GM19324 (cell line): ENCODE measurements at regions not wholly inside any gene's neighbourhood (a gene's known extent, or its start where the extent isn't known, plus 50 kb on each side); places are given as distances from the start of the nearest gene placed in this dataset.

Source experiments
- ATAC-seq: cut with Tn5 transposase; IDR thresholded peaks from one replicate; pipeline ENCODE4 v1.9.1; 2021; ENCODE audit warnings: mild to moderate bottlenecking, moderate library complexity; ENCODE audit not compliant: unreplicated experiment, low FRiP score

DNA sequence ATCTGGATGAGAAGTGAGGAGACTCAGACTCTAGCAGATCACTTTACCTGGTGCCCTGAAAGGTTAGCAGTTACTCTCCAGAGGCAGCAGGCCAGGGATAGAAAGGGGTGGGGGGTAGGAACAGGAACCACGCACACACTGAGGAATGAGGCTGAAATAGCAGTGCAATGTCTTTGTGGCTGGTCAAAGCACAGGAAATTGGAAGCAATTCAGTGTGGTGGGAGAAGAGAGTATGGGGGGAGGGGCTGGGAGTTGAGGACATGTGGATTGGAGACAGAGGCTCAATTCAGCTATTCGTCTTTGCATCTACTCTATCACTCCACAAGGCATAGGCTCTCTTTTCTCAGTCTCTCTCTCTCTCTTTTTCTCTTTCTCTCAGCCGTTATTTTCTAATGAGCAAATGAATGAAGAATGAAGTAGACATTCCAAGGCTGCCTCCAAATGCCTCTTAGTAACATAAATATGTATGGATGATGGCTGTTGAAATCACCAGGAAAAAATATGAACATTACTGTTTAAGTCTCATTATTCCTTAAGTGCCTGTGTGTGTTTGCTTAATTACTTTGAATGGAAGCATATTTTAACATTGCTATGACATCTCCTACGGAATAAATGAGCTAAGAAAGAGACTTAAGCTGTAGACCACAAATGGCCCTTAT lies 979.4 kb downstream of the TSN start:
- ATAC-seq = no peak

DNA sequence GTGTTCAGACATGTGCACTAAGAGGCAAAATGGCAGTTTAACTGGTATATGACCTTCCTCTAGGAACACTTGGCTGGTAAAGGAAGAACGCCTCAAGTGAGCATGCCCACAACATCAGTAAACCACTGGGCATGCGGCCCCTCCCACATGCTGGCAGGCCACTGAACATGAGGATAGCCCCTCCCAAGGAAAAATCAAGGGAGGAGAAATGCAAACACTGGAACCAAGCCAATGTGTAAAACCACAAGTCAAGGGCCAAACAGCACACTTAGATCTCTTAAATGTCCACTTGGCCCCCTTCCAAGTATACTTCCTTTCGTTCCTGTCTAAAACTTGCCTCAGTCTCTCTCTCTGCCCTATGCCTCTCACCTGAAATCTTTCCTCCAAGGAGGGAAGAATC lies 980.8 kb downstream of the TSN start:
- no peak for ATAC-seq

DNA sequence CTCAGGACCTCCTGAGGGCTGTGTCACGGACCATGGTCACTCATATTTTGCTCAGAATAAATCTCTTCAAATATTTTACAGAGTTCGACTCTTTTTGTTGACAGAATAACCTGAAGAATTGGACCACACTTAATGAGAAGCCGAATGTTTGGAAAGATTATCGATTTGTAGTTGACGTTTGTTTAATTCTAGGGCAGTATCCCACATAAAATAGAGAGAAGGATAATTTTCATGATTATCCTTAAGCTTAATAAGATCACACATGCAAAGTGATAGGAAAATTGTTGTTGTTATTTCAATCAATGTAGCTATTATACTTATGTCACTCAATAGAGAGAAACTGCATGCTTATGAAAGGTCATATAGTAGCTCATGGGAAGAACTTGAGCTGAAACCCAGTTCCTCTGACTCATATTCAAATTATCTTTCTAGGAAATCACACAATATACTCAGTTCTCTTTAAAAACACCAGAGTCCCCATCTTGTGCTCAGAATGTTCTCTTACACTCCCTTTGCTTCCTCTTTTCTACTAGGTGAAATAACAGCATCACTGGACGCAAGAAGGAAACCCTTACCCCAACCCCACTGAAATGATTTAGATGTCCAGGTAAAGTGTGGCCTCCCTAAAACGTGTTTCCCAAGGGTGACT lies 982.1 kb downstream of the TSN start:
- ATAC-seq = peak; percentile 81

DNA sequence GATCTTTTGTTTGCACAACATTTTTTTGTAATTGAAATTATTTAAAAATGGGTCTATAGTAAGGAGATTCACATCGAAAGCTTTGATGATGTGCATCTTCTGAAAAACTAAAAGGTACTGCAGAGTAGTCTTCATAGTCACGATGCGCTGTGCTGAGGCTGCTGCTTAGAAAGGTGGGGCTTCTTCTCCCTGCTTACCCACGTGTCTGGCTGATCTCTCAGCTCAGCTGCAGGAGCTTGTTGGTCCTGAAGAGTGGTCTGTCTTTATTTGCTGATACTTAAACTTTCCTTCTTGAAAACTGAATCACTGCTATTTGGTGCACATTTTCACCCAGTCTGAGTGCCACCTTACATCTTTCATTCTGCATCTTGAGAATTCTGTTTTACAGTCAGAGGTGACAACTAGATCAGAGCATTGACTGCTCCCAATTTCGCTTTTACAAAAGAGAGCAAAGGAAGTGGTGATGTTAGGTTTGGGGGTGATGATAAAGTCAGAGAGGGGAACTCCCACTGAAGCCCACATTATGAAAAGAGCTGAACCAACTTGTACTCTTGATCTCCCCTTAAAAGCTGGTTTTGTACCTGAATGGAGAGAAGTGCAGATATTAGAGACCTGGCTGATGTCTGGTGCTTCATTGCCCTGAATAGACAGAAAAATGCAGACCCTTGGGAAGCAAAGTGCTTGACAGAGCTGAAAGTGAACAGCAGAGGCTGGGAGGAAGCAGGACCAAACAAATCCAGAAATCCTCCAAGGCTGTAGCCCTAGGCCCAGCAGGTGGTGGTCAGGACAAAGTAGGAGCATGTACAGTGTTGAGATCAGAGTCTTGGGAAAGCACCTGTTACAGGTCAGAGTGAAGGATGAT lies 984.5 kb downstream of the TSN start:
- ATAC-seq = no peak

DNA sequence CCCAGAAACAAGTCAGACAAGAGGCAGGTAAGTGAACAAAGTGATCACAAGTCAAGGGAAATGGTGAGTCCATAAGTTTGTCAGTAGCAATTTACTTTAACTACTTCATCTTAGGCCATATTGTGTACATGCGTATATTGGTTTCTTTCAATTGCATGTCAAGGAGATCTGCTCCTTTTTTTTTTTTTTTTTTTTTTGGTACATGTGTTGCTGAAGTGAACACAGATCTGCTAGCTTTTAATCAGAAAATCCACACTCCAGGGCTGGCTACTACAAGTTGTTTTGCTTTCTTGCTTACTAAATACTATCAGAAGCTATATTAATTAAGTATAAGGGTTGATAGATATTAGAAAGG lies 985.1 kb downstream of the TSN start:
- ATAC-seq = no peak

DNA sequence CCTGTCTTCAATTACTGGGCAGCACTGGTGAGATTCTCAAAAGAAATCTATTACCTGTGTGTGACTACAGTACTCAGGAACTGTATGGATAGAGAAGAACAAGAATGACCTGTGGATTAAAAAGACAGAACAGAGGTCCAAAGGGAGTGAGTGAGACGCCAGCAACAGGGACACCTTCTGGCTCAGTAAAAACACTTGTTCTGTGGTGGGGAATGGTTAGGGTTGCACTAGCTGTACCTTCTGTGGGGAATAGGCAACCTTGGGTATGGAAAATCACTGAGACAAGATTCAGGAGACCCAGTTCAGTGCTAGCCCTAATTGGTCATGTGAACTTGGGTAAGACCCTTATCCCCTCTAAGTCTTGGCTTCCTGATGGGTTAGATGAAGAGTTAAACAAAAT lies 986.0 kb downstream of the TSN start:
- no peak for ATAC-seq

DNA sequence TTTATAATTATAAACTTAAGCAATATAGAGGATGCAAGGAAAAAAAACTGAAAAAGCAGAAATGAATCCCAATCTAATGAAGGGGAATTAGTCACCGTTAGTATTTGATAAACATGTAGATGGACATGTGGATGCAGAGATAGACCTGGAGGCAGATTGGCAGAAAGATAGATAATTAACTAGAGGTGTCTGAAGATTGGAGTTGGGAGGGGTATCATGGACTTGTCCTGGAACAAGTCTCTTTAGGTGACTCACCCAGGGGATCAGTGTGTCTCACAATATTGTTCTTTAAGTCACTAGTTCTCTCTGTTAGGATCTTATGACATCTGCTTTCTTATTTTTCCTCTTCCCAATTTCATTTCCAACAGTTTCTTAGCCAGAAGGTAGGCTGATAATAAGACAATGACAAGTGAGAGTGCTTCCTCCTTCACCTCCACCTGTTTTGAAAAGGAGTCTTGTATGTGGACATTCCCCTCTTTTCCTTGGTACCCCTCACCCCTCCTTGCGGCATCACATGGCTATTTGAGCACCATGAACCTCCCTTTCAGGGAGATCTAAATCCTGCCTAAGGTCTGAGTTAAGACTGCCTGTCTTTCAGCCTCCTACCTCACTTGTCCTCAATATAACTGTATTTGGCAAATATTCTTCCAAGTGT lies 987.7 kb downstream of the TSN start:
- no peak for ATAC-seq

DNA sequence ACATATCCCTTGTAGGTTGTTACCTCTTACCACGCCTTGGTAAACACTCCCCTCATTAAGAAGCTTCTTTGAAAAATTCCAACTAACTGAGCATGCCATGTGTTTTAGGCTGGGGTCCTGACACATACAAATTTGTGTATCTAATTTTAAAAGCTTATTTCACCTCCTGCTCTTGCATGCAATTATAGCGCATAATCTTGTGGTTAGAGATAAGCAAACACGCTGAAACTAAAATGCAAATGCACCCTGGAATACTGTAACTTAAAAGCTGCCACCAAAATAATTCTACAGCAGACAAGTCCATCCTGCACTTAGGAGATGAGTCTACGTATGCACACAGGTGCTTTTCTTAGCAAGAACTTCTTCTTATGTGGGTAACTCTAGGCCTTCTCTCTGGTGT lies 990.2 kb downstream of the TSN start:
- no peak for ATAC-seq

DNA sequence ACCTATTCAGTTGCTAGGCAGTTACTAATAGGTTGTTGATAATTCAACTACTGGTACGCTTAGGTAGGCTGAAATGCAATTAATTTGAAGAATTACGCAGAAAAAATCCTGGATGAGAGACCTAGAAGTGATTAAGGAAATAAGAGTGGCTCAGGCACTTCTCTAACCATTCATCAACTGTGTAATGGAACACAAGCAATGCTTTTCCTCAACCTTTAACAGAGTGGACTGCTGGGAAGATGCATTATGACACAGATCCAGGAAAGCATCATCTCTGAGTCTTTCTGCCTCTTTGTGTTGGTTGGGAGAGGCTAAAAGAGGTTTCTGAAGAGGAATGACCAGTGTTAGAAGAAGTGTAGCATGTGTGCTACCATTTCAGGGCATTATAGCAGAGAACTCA lies 992.2 kb downstream of the TSN start:
- ATAC-seq = no peak

DNA sequence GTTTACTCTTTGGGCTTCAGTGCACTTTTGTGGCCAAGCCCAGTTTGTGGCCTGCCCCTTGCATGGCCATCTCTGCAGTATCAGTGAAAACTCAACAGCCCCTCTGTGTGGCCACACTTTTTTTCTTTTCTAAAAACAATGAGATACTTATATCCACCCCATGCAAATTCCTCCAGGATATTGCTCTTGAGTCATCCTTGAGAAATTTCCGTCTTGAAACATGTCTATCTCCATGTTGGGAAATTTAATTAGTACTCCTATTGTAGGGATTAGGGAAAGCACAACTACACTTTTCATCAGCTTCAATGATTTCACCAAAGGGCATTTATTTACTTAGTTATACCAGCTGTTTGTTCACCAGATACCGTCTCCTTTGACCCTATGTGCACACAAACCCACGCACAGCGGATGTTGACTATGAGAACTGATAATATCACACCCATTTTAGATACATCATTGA lies 993.1 kb downstream of the TSN start:
- ATAC-seq = no peak

DNA sequence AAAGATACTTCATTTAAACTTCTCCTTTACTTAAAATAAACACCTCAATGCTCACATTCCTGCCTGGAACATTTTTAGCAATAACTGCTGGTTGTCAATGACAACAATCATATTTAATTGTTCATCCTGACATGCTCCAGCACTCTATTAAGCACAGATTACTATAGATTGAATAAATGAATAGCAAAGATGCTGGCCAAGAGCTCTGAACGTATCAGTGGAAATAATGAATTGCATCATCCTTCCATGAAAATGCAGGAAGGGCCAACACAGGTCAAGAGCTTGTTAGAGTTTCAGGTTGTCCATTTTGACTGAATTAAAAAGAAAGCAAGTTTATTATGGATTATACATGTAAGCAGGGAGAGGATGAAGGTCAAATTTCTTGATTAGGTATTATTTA lies 994.0 kb downstream of the TSN start:
- ATAC-seq = no peak

DNA sequence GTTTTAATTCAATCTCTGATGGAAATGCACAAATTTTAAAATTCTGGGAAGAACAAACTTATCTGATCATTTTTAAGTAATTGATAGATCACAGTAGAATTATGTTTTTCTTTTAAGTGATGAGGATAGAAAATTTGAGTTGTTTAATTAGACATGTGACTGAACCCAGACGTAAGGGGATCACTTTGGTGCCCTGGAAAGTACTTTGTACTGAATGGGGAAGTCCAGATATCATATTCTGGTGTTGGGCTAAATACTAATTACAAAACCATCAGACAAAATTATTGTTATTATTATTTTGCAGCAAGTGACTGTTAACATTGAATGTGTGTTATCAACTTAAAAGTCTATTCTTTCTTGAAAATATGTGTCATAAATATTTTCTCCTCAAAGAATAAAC lies 994.6 kb downstream of the TSN start:
- ATAC-seq = no peak

DNA sequence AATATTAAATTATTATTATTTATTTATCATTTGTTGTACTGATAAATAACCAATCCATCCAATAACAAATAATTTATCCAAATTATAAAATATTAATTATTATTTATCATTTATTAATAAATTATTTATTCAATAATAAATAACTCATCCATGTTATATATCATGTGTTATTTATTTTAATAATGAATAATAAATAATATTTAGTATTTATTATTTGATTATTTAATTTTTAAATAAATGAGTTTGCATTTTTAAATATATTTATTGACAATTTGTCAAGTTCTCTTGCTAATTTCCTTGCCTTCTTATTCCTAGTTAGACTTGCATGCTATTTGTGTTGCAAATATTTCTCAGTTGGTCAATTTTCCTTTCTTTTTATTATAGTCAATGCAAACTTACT lies 995.4 kb downstream of the TSN start:
- no peak for ATAC-seq

DNA sequence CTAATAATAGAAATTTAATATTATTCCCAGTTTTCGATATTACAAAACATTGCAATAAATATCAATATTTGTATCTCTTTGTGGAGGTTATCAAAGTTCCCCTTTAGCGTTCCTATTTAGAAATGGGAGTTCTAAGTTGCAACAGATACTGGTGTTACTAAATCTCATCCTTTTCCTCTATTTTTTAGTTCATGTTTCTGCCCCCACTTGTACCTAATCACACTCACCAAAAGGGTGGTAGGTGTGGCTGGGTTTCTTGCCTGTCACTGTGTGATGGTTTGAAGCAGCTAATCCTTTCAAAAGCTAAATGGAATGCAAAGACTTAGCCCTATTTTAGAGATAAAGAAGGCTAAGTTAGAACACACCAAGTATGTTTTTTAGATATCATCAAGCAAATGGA lies 997.9 kb downstream of the TSN start:
- ATAC-seq = no peak

DNA sequence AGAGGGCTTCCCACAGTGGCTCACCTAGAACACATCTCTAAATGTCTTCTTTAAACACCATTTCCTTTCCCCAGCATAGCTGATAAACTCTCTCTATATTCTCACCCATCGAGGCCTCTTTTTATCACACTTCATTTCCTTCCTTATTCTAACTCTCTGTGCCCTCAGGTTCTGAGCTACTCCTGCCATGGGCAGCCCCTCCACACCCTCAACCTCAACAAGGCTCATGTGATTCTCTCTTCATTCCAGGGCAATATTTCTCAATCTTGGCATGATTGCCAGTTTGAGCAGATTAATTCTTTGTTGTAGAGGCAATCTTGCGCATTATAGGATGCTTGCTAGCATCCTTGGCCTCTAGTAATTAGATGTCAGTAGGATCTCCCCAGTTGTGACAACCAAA lies 999.1 kb downstream of the TSN start:
- ATAC-seq = no peak

DNA sequence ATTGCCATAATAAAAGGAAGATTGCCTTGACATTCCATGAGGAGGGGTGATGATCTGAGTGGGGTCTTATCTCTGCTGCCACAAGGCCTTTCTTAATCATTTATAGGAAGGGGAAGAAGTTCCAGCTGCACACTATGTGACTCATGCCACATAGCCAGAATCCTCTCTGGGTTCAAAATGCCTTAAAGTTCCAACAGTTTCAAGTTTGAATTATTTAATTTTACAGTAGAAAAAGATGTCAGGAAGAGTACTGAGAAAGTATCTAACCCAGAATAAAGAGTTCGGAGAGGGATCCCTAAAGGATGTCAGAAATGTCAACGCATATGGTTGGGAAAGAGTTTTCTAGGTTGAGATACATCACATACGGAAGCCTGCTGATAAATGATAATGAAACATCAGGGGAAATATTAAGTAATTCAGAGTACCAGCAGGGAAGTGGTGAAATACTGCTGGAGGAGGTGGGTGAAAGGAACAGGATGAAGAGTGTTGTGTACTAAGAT lies 999.9 kb downstream of the TSN start:
- no peak for ATAC-seq

DNA sequence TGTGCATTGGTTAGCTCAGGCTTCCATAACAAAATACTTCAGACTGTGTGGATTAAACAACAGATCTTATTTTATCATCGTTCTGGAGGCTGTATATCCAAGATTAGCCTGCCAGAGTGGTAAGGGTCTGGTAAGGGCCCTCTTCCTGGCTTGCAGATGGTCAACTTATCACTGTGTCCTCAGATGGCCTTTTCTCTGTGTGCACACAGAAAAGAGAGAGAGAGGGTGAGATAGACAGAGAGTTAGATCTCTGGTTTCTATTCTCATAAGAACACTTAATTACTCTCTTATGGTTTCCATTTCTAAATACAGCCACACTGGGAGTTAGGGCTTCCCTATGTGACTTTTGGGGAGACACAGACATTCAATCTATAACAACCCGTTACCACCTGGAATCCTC lies 1003.5 kb downstream of the TSN start:
- peak; percentile 82 for ATAC-seq

DNA sequence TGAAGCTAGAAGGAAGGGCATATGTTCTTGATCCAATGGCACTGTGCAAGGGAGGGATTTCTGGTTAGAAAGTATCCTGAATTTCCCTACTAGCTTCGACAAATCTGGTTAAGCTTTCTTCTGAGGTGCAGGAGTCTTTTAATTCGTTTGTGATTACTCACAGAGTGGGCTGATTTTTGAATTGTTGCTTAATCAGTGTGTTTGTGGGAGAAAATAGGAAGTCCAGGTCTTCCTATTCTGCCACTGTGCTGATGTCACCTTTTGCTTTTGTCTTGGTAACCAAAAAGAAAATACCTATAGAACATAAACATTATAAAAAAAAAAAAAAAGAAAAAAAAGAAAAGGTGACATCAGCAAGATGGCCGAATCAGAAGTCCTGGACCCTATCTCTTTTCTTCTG lies 1008.6 kb downstream of the TSN start:
- ATAC-seq = no peak

DNA sequence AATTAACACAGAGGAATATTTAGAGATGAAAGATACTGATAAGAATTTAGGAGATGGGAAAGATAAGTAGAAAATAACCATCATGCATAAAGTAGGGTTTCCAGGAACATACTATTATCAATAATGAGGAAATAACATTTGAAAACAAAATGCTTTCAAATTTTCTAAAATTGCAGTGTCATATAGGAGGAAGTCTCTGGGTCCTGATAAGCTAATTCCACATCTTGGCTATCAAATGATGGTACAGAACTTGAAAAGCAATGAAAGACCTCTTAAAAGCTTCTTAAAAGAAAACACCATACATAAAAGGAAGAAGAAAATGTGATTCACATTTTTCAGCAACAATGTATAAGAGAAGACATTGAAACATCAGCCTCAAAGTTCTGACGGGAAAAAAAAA lies 1024.8 kb downstream of the TSN start:
- ATAC-seq = no peak

DNA sequence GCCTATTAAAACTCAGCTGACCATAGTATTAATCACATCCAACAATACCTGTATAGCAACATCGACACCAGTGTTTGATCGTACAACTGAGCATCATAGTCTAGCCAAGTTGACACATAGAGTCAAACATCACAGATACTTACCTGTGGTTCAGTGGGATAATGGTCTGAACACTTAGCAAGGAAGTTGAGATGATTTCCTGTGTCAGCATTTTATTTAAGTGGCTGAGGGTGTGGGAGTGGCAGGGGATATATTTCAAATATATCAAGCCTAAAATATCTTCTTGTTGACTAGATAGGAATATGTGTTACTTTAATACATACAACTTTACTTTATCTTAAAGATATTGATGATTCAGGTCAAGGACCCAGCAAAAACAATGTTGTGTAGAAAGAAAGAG lies 1038.6 kb downstream of the TSN start:
- ATAC-seq = no peak

DNA sequence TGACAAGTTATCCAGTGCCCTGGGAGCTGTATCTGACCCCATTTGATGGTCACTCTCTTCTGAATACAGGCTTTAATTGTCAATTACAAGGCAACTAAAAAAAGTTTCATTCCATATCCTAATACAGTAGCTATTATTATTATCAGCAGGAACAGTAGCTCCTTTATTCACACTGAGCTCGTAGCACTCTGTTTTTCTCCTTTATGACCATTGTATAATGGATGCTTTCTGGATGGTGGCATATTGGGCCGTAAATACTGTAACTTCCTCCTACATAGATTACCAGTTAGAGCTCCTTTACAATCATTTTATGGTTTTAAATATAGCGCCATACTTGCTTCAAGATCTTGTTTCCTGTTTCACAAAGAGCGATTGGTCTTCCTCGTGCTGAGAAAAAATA lies 1040.3 kb downstream of the TSN start:
- ATAC-seq = no peak
